ENCODE measurements at regions not wholly inside any gene's neighbourhood (a gene's known extent, or its start where the extent isn't known, plus 50 kb on each side); places are given as distances from the start of the nearest gene placed in this dataset.

- in situ Hi-C loops (cut with MboI) (no loop called here), intact Hi-C loops (cut with micrococcal nuclease) (no loop called here)
- DNase-seq (ENCODE audit: extremely low read depth in 1 of 4, low spot score in 3 of 4) = no peak
- ATAC-seq = no peak
- FAIRE-seq = no peak
- Histone ChIP-seq H3K36me3 (ENCODE audit: control insufficient read depth, insufficient read depth, low read length) (no peaks in the 10 kb centered on the region), H4K20me1 (replicated peaks; ENCODE audit: control insufficient read depth, insufficient read depth, low read length) (no peaks in the 10 kb centered on the region), H3K4me1 (replicated peaks in 1 of 2; ENCODE audit: control insufficient read depth in 2 of 2, insufficient read depth in 2 of 2, low read length in 2 of 2) (no peaks in the 10 kb centered on the region), H2AFZ (ENCODE audit: low read depth, low read length) (no peak overlapping the region), H3K27ac (ENCODE audit: extremely low read depth, low read depth, low read length) (no peak overlapping the region), H3K79me2 (ENCODE audit: control insufficient read depth, insufficient read depth, low read length) (no peaks in the 10 kb centered on the region), H3K4me2 (ENCODE audit: insufficient read depth, low read length) (no peak overlapping the region), H3K9me1 (ENCODE audit: control insufficient read depth, insufficient read depth, low read length) (no peaks in the 10 kb centered on the region), H3K9me3 (replicated peaks; ENCODE audit: control insufficient read depth, insufficient read depth, low read depth, low read length) (no peaks in the 10 kb centered on the region), H3K9ac (ENCODE audit: insufficient read depth in 1 of 2, low read depth in 2 of 2, low read length in 2 of 2) (no peak overlapping the region), H3K4me3 (no peak overlapping the region), H3K27me3 (ENCODE audit: control insufficient read depth in 2 of 2, insufficient read depth in 2 of 2, low read length in 2 of 2) (peaks cover 0 to 9% of the 10 kb centered on the region in 2 experiments; a peak in 1 of 5 replicates)
- ChIA-PET POLR2A (no interaction called here), CTCF (ENCODE audit: low intra/inter-chr PET ratio) (no interaction called here)
- WGBS (ENCODE audit: insufficient coverage, low coverage, missing lambda C conversion rate) = 3% methylated on average over 6 of the region's 6 CpGs
- no peak for TF ChIP-seq HCFC1 (IDR thresholded peaks at IDR 0.05; ENCODE audit: low read depth, low read length)
- no peak for TF ChIP-seq ZFP36 (IDR thresholded peaks at IDR 0.05; ENCODE audit: low read depth, low read length, partially characterized antibody)
- no peak for TF ChIP-seq BRD4 (IDR thresholded peaks at IDR 0.05)
- no peak for TF ChIP-seq HDAC1 (IDR thresholded peaks at IDR 0.05)
- TF ChIP-seq MYBL2 (IDR thresholded peaks at IDR 0.05; ENCODE audit: low read depth) = no peak
- TF ChIP-seq MYBL2 (CRISPR knock-in tag; IDR thresholded peaks at IDR 0.05; ENCODE audit: borderline replicate concordance) = no peak
- no peak for TF ChIP-seq ETV1 (tag; conservative IDR thresholded peaks at IDR 0.05; ENCODE audit: low read depth)
- TF ChIP-seq ZNF75A (CRISPR knock-in tag; IDR thresholded peaks at IDR 0.05) = no peak
- TF ChIP-seq KLF6 (CRISPR knock-in tag; IDR thresholded peaks at IDR 0.05; ENCODE audit: borderline replicate concordance) = no peak
- no peak for TF ChIP-seq ZNF134 (CRISPR knock-in tag; conservative IDR thresholded peaks at IDR 0.05)
- TF ChIP-seq ZNF778 (CRISPR knock-in tag; IDR thresholded peaks at IDR 0.05) = no peak
- no peak for TF ChIP-seq FOXK1 (CRISPR knock-in tag; IDR thresholded peaks at IDR 0.05; ENCODE audit: borderline replicate concordance)
- no peak for TF ChIP-seq ZBTB2 (IDR thresholded peaks at IDR 0.05)
- no peak for TF ChIP-seq MECOM (CRISPR knock-in tag; IDR thresholded peaks at IDR 0.05)
- TF ChIP-seq PRMT5 (CRISPR knock-in tag; IDR thresholded peaks at IDR 0.05) = no peak
- TF ChIP-seq HMGN3 (IDR thresholded peaks at IDR 0.05; ENCODE audit: borderline replicate concordance, extremely low read depth, insufficient read length, low read depth, low read length) = no peak
- no TSS peak for BruUV-seq (replicated peaks)
Measured at GRCh38 chr2:136363470-136363869, 245.5 kb upstream of the CXCR4 start.
